Activated T-helper 1 cell treated with anti-CD3 and anti-CD28 coated beads, Interleukin-12 subunit alpha, Interleukin-12 subunit beta, Interleukin-2, Interleukin-4 antibody, amounts not matched to agents 30 ng/mL and 10 ng/mL and 1 ng/mL, durations not matched to agents 14 hours and 24 hours and 36 hours (primary cell): ENCODE measurements at regions not wholly inside any gene's neighbourhood (a gene's known extent, or its start where the extent isn't known, plus 50 kb on each side); places are given as distances from the start of the nearest gene placed in this dataset.

Source experiments
- DNase-seq: peaks from one replicate; pipeline ENCODE4 v3.0.0; 2021; ENCODE audit warnings: low spot score
- H3K27ac Mint-ChIP-seq: one replicate; pipeline ENCODE4 v1.8.0; 2021; ENCODE audit warnings: mild to moderate bottlenecking, mixed read lengths
- H3K27me3 Mint-ChIP-seq: one replicate; pipeline ENCODE4 v1.8.0; 2022; ENCODE audit warnings: mild to moderate bottlenecking, moderate library complexity, mixed read lengths; ENCODE audit not compliant: insufficient read depth
- H3K36me3 Mint-ChIP-seq: one replicate; pipeline ENCODE4 v1.8.0; 2021; ENCODE audit warnings: low read depth, mixed read lengths
- H3K4me1 Mint-ChIP-seq: one replicate; pipeline ENCODE4 v1.8.0; 2021; ENCODE audit warnings: low read depth, mixed read lengths
- H3K4me3 Mint-ChIP-seq: one replicate; pipeline ENCODE4 v1.8.0; 2021; ENCODE audit warnings: mild to moderate bottlenecking, moderate library complexity, mixed read lengths
- H3K9me3 Mint-ChIP-seq: one replicate; pipeline ENCODE4 v1.8.0; 2021; ENCODE audit warnings: mixed read lengths
- intact Hi-C: fragments of 100-400 bp; cut with micrococcal nuclease; formaldehyde crosslinking; loops from one replicate; pipeline ENCODE4 v1.15.1; 2024

GRCh38 chr11:116485425-116485824 lies 287.4 kb downstream of the BUD13 start:
- intact Hi-C loops = no loop called here
- no peak overlapping the region for H3K4me3 Mint-ChIP-seq
- H3K27me3 Mint-ChIP-seq = peaks cover 5% of the 10 kb centered on the region
- no peaks in the 10 kb centered on the region for H3K36me3 Mint-ChIP-seq
- DNase-seq = no peak
- no peaks in the 10 kb centered on the region for H3K4me1 Mint-ChIP-seq
- H3K27ac Mint-ChIP-seq = no peak overlapping the region
- no peaks in the 10 kb centered on the region for H3K9me3 Mint-ChIP-seq

GRCh38 chr11:116482716-116483115 lies 290.1 kb downstream of the BUD13 start:
- no peaks in the 10 kb centered on the region for H3K36me3 Mint-ChIP-seq
- DNase-seq = no peak
- H3K4me3 Mint-ChIP-seq = no peak overlapping the region
- intact Hi-C loops = no loop called here
- H3K27me3 Mint-ChIP-seq = peaks cover under 1% of the 10 kb centered on the region
- no peak overlapping the region for H3K27ac Mint-ChIP-seq
- no peaks in the 10 kb centered on the region for H3K4me1 Mint-ChIP-seq
- no peaks in the 10 kb centered on the region for H3K9me3 Mint-ChIP-seq

GRCh38 chr11:116481126-116481675 lies 291.6 kb downstream of the BUD13 start:
- no peak for DNase-seq
- Mint-ChIP-seq H3K27ac (no peak overlapping the region), H3K27me3 (no peaks in the 10 kb centered on the region), H3K4me1 (no peaks in the 10 kb centered on the region), H3K9me3 (no peaks in the 10 kb centered on the region), H3K4me3 (no peak overlapping the region), H3K36me3 (no peaks in the 10 kb centered on the region)
- intact Hi-C loops = no loop called here

- intact Hi-C loops = no loop called here
- no peak overlapping the region for H3K4me3 Mint-ChIP-seq
- DNase-seq = no peak
- H3K9me3 Mint-ChIP-seq = no peaks in the 10 kb centered on the region
- H3K27ac Mint-ChIP-seq = no peak overlapping the region
- no peaks in the 10 kb centered on the region for H3K36me3 Mint-ChIP-seq
- no peaks in the 10 kb centered on the region for H3K27me3 Mint-ChIP-seq
- no peaks in the 10 kb centered on the region for H3K4me1 Mint-ChIP-seq
Measured at GRCh38 chr11:116478669-116479668, 293.8 kb downstream of the BUD13 start.

GRCh38 chr11:116478205-116478604 lies 294.6 kb downstream of the BUD13 start:
- intact Hi-C loops = no loop called here

GRCh38 chr11:116473790-116474346 lies 298.9 kb downstream of the BUD13 start:
- H3K4me1 Mint-ChIP-seq = no peaks in the 10 kb centered on the region
- H3K36me3 Mint-ChIP-seq = no peaks in the 10 kb centered on the region
- H3K27ac Mint-ChIP-seq = no peak overlapping the region
- H3K27me3 Mint-ChIP-seq = no peaks in the 10 kb centered on the region
- H3K4me3 Mint-ChIP-seq = no peak overlapping the region
- intact Hi-C loops = no loop called here
- no peak for DNase-seq
- no peaks in the 10 kb centered on the region for H3K9me3 Mint-ChIP-seq

More at GRCh38 chr11:116478205-116478604, 294.6 kb downstream of the BUD13 start:
- no peaks in the 10 kb centered on the region for H3K9me3 Mint-ChIP-seq
- H3K27me3 Mint-ChIP-seq = no peaks in the 10 kb centered on the region
- no peaks in the 10 kb centered on the region for H3K36me3 Mint-ChIP-seq
- H3K4me3 Mint-ChIP-seq = no peak overlapping the region
- H3K4me1 Mint-ChIP-seq = no peaks in the 10 kb centered on the region
- no peak for DNase-seq
- no peak overlapping the region for H3K27ac Mint-ChIP-seq

- intact Hi-C loops = no loop called here
- Mint-ChIP-seq H3K4me3 (no peak overlapping the region), H3K36me3 (no peaks in the 10 kb centered on the region), H3K4me1 (no peaks in the 10 kb centered on the region), H3K27me3 (peaks cover under 1% of the 10 kb centered on the region), H3K27ac (no peak overlapping the region), H3K9me3 (no peaks in the 10 kb centered on the region)
- DNase-seq = no peak
Measured at GRCh38 chr11:116473206-116473769, 299.5 kb downstream of the BUD13 start.

GRCh38 chr11:116472651-116473050 lies 300.1 kb downstream of the BUD13 start:
- intact Hi-C loops = no loop called here
- Mint-ChIP-seq H3K27ac (no peak overlapping the region), H3K36me3 (no peaks in the 10 kb centered on the region), H3K4me1 (no peaks in the 10 kb centered on the region), H3K4me3 (no peak overlapping the region), H3K9me3 (no peaks in the 10 kb centered on the region), H3K27me3 (peaks cover 3% of the 10 kb centered on the region)
- no peak for DNase-seq

GRCh38 chr11:116471608-116472256 lies 301.1 kb downstream of the BUD13 start:
- Mint-ChIP-seq H3K4me3 (no peak overlapping the region), H3K27ac (no peak overlapping the region), H3K27me3 (peaks cover 3% of the 10 kb centered on the region), H3K36me3 (no peaks in the 10 kb centered on the region), H3K9me3 (no peaks in the 10 kb centered on the region), H3K4me1 (no peaks in the 10 kb centered on the region)
- no peak for DNase-seq
- intact Hi-C loops = no loop called here

GRCh38 chr11:116468699-116469098 lies 304.1 kb downstream of the BUD13 start:
- Mint-ChIP-seq H3K9me3 (no peaks in the 10 kb centered on the region), H3K27ac (no peak overlapping the region), H3K4me3 (no peak overlapping the region), H3K36me3 (no peaks in the 10 kb centered on the region), H3K27me3 (peaks cover 3% of the 10 kb centered on the region), H3K4me1 (no peaks in the 10 kb centered on the region)
- no peak for DNase-seq
- intact Hi-C loops = no loop called here

- no peaks in the 10 kb centered on the region for H3K4me1 Mint-ChIP-seq
- no peaks in the 10 kb centered on the region for H3K36me3 Mint-ChIP-seq
- DNase-seq = no peak
- intact Hi-C loops = no loop called here
- H3K4me3 Mint-ChIP-seq = no peak overlapping the region
- H3K9me3 Mint-ChIP-seq = no peaks in the 10 kb centered on the region
- peaks cover 3% of the 10 kb centered on the region for H3K27me3 Mint-ChIP-seq
- H3K27ac Mint-ChIP-seq = no peak overlapping the region
Measured at GRCh38 chr11:116467823-116468222, 305.0 kb downstream of the BUD13 start.

- Mint-ChIP-seq H3K4me1 (no peaks in the 10 kb centered on the region), H3K27ac (no peak overlapping the region), H3K36me3 (no peaks in the 10 kb centered on the region), H3K4me3 (no peak overlapping the region), H3K9me3 (no peaks in the 10 kb centered on the region), H3K27me3 (peaks cover 7% of the 10 kb centered on the region)
- intact Hi-C loops = no loop called here
- no peak for DNase-seq
Measured at GRCh38 chr11:116466801-116467200, 306.0 kb downstream of the BUD13 start.
